Activated CD8-positive, alpha-beta T cell treated with anti-CD3 and anti-CD28 coated beads, Interleukin-2, amount 10 ng/mL, durations not matched to agents 7 days and 5 days (primary cell): ENCODE measurements at regions not wholly inside any gene's neighbourhood (a gene's known extent, or its start where the extent isn't known, plus 50 kb on each side); places are given as distances from the start of the nearest gene placed in this dataset.

ENCODE experiments used
- ATAC-seq: fragments of 150-1000 bp; cut with Tn5 transposase; one replicate; pipeline ENCODE4 v1.10.0; 2021; ENCODE audit warnings: moderate library complexity
- CTCF ChIA-PET: fragments of 350-600 bp; sonication (Branson Sonifier 250); formaldehyde crosslinking; loops from one replicate; lab custom pipeline; 2021; ENCODE audit warnings: antibody characterized with exemption; lab: Charles Lee
- POLR2A ChIA-PET: fragments of 350-600 bp; sonication (Branson Sonifier 250); formaldehyde crosslinking; loops from one replicate; lab custom pipeline; 2021; ENCODE audit warnings: antibody characterized with exemption; lab: Charles Lee
- DNase-seq: peaks from one replicate; pipeline ENCODE4 v3.0.0-alpha.2; 2020
- H3K27ac Mint-ChIP-seq: one replicate; pipeline ENCODE4 v1.8.0; 2021; ENCODE audit warnings: mild to moderate bottlenecking, mixed read lengths
- H3K27me3 Mint-ChIP-seq: one replicate; pipeline ENCODE4 v1.8.0; 2021; ENCODE audit warnings: low read depth, mixed read lengths
- H3K36me3 Mint-ChIP-seq: one replicate; pipeline ENCODE4 v1.8.0; 2021; ENCODE audit warnings: low read depth, mixed read lengths
- H3K4me1 Mint-ChIP-seq: one replicate; pipeline ENCODE4 v1.8.0; 2021; ENCODE audit warnings: low read depth, mixed read lengths
- H3K4me3 Mint-ChIP-seq: one replicate; pipeline ENCODE4 v1.8.0; 2021; ENCODE audit warnings: mild to moderate bottlenecking, mixed read lengths
- H3K9me3 Mint-ChIP-seq: one replicate; pipeline ENCODE4 v1.8.0; 2022; ENCODE audit warnings: mixed read lengths; ENCODE audit not compliant: insufficient read depth

DNA sequence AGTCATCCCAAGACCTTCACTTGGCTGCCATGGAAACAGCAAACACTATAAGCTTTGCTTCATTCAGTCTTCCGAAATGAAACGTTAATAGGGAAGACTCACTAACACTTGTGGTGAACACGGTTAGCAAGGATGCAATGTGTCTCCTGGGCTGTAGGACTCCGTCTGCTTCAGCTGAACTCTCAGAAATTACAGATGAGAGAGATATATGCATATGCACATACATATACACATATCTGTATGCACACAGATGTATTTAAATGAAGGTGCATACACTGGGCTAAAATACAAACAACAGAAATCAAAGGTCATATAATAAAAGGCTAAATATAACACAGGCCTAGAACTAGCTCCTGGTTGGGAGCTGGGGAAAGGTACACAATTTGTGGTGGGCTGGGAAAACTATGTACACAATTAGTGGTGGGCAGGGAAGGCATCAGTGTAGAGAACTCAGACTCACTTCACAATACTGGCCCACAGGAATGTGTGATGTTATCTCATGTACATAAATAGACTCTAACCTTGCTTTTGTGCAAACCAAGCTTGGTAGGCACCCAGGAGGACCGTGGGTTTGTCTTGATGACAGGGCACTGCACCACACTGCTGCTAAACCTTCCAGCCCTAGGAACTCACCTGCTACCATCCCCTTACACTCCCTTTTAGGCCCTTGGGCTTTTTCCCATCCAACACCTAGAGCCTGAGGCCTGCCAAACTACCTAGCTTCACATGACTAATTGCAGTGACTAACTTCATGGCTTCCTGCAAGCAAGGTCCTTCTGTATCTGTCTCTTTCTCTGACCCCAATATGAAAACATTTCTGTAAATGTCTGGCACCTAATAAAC, 873.1 kb downstream of the NSUN3 start:
- CTCF ChIA-PET = no interaction called here
- Mint-ChIP-seq H3K4me1 (no peaks in the 10 kb centered on the region), H3K4me3 (no peak overlapping the region), H3K9me3 (peaks cover 13% of the 10 kb centered on the region), H3K27me3 (no peaks in the 10 kb centered on the region), H3K36me3 (no peaks in the 10 kb centered on the region), H3K27ac (no peak overlapping the region)
- POLR2A ChIA-PET = no interaction called here
- ATAC-seq = no peak
- DNase-seq = no peak

DNA sequence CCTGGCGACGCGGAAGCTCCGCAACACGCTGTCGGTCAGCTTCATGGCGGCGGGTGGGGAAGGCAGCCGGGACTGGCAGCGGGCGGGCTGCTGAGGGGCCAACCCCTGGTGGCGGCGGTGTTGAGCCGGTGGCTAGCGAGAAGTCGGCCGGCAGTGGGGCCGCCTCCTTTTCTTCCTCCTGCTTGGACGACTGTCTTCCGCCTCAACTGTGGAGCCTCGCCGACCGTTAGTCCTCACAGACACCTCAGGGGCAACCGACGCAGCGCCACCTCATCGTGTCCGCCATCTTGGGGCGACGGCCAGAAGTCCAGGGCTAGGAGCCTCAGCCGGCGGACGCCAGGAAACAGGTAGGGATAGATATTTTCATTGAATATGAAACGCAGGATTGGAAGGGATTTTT, 875.1 kb downstream of the NSUN3 start:
- H3K27me3 Mint-ChIP-seq = no peaks in the 10 kb centered on the region
- no peak overlapping the region for H3K4me3 Mint-ChIP-seq
- ATAC-seq (no peak), DNase-seq (no peak)
- ChIA-PET CTCF (no interaction called here), POLR2A (no interaction called here)
- no peaks in the 10 kb centered on the region for H3K4me1 Mint-ChIP-seq
- no peaks in the 10 kb centered on the region for H3K36me3 Mint-ChIP-seq
- peaks cover 16% of the 10 kb centered on the region for H3K9me3 Mint-ChIP-seq
- H3K27ac Mint-ChIP-seq = no peak overlapping the region

DNA sequence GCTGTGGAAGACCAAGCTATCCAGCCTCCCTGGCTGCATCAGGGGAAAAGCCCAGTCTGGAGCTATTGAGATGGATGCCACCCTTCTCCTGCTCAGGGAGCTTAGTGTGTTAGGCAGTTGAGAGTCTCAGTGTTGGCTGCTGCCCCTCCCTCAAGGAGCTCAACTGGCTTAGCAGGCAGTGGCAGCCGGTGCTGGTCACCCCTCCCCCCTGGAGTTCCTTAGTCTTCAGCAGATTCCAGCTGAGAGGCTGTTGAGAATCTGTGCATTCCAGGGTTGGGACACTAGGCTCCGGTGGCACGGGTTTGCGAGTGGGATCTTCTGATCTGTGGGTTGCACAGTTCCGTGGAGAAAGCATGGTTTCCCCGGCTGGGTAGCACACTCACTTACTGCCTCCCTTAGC, 883.8 kb downstream of the NSUN3 start:
- no peaks in the 10 kb centered on the region for H3K36me3 Mint-ChIP-seq
- DNase-seq (no peak), ATAC-seq (no peak)
- no peak overlapping the region for H3K4me3 Mint-ChIP-seq
- no peak overlapping the region for H3K27ac Mint-ChIP-seq
- no peaks in the 10 kb centered on the region for H3K27me3 Mint-ChIP-seq
- H3K9me3 Mint-ChIP-seq = peaks cover 9% of the 10 kb centered on the region
- ChIA-PET POLR2A (no interaction called here), CTCF (no interaction called here)
- H3K4me1 Mint-ChIP-seq = no peaks in the 10 kb centered on the region

DNA sequence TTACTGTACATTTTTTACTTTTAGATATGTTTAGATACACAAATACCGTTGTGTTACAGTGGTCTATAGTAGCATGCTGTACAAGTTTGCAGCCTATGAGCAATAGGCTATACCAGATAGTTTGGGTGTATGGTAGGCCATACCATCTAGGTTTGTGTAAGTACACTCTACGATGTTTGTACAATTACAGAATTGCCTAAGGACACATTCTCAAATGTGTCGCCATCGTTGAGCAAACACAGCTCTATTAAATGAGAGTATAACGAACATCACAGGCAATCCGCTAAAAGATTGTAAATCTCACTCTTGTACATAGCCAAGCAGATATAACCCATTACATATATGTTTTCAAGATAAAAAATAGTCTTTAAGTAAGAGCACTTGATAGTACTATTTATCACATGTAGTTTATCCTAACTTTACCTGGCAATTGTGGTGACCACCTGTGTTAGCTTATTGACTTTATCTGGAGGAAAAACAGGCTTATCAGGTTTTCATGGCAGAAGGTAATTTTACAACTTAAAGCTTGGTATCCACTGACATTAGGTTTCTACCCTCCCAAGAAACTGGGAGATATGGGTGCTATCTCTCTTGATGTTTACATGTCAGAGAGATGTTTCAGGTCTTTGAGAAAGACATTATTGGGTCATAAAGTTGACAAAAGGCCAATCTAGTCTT, 898.7 kb downstream of the NSUN3 start:
- POLR2A ChIA-PET = no interaction called here

DNA sequence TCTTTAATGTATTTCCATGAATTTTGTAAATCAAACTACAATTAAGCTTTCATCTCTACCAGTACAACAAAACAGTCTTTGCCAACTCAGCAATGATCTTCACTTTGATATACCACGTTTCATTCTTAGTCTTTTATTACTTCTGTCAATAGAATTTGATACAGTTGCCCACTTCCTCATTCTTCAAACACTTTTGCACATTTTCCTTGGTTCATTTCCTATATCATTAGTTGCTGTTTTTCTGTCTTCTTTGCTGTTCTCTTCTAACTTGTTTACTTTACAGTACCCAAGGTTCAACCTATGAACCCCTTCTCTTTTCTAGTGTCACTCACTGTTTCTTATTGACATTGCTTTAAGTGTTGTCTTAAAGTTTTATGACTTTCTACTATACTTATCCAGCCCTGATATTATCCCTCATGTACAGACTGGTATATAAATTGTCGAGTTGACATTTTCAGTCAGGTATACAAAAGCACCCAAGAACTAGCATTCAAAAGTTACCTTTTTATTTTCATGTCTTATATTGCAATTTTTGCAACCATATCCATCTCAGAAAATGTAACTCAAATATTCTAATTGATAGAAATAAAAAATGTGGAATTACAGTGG, 903.1 kb downstream of the NSUN3 start:
- Mint-ChIP-seq H3K4me1 (no peaks in the 10 kb centered on the region), H3K9me3 (peaks cover 5% of the 10 kb centered on the region), H3K36me3 (no peaks in the 10 kb centered on the region), H3K4me3 (no peak overlapping the region), H3K27me3 (no peaks in the 10 kb centered on the region), H3K27ac (no peak overlapping the region)
- ATAC-seq = no peak
- ChIA-PET CTCF (no interaction called here), POLR2A (no interaction called here)
- no peak for DNase-seq

More for the DNA sequence above, 898.7 kb downstream of the NSUN3 start:
- no peak for DNase-seq
- no peak for ATAC-seq
- no peaks in the 10 kb centered on the region for H3K4me1 Mint-ChIP-seq
- H3K4me3 Mint-ChIP-seq = no peak overlapping the region
- H3K36me3 Mint-ChIP-seq = no peaks in the 10 kb centered on the region
- no peak overlapping the region for H3K27ac Mint-ChIP-seq
- CTCF ChIA-PET = no interaction called here
- peaks cover 5% of the 10 kb centered on the region for H3K9me3 Mint-ChIP-seq
- no peaks in the 10 kb centered on the region for H3K27me3 Mint-ChIP-seq

DNA sequence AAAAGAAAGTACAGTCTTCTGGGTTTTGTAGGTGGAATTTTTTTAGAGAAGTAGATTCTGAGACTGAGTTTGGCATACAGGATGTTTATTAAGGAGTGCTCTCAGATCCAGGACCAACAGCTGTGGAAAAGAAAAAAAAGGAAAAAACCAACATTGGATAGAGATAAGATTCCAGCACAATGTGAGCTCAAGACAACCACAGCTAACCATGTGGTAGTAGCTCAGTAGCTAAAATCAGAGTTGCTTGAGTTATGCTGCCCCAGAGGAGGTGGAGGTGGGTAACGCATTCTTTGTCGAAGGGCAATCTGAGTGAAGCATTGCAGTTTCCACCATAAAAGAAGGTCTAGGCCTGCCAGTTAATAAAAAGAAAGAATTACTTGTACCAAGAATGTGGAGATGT, 904.3 kb downstream of the NSUN3 start:
- no peak for DNase-seq
- ChIA-PET POLR2A (no interaction called here), CTCF (no interaction called here)
- H3K27ac Mint-ChIP-seq = no peak overlapping the region
- peaks cover 5% of the 10 kb centered on the region for H3K9me3 Mint-ChIP-seq
- no peaks in the 10 kb centered on the region for H3K4me1 Mint-ChIP-seq
- no peaks in the 10 kb centered on the region for H3K27me3 Mint-ChIP-seq
- no peak for ATAC-seq
- no peaks in the 10 kb centered on the region for H3K36me3 Mint-ChIP-seq
- no peak overlapping the region for H3K4me3 Mint-ChIP-seq

DNA sequence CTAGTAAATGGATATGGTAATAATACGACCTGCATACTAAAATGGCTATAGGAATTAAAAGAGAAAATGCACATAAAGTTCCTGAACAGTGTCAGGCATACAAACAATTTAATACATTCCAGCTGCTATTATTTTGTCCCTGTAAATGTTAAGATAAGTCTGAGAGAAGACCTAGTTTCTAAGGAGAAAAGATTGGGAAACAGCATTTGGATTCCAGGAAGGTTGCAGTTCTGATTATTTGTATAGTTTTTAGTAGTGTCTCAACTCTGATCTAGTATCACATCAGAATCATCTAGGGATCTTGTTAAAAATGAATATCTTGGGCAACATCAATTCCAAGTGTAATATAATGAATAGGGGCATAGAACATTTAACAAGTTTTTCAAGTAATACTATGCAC, 905.7 kb downstream of the NSUN3 start:
- DNase-seq (no peak), ATAC-seq (no peak)
- ChIA-PET POLR2A (no interaction called here), CTCF (no interaction called here)
- Mint-ChIP-seq H3K27ac (no peak overlapping the region), H3K4me1 (no peaks in the 10 kb centered on the region), H3K36me3 (no peaks in the 10 kb centered on the region), H3K27me3 (no peaks in the 10 kb centered on the region), H3K4me3 (no peak overlapping the region), H3K9me3 (peaks cover 9% of the 10 kb centered on the region)

DNA sequence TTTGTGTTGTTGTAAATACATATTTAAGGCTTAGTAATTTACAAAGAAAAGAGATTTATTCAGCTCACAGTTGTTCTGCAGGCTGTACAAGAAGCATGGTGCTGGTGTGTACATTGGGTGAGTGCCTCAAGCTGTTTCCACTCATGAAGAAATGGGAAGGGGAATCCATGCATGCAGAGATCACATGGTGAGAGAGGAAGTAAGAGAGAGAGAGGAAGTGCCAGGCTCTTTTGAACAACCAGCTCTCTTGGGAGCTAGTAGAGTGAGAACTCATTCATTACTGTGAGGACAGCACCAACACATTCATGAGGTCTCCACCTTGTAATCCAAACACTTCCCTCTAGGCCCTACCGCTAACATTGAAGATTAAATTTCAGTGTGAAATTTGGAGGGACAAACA, 909.2 kb downstream of the NSUN3 start:
- POLR2A ChIA-PET = no interaction called here
- CTCF ChIA-PET = no interaction called here
- no peak overlapping the region for H3K4me3 Mint-ChIP-seq
- no peaks in the 10 kb centered on the region for H3K4me1 Mint-ChIP-seq
- no peaks in the 10 kb centered on the region for H3K27me3 Mint-ChIP-seq
- peaks cover 17% of the 10 kb centered on the region for H3K9me3 Mint-ChIP-seq
- no peak for ATAC-seq
- DNase-seq = no peak
- no peaks in the 10 kb centered on the region for H3K36me3 Mint-ChIP-seq
- H3K27ac Mint-ChIP-seq = no peak overlapping the region

DNA sequence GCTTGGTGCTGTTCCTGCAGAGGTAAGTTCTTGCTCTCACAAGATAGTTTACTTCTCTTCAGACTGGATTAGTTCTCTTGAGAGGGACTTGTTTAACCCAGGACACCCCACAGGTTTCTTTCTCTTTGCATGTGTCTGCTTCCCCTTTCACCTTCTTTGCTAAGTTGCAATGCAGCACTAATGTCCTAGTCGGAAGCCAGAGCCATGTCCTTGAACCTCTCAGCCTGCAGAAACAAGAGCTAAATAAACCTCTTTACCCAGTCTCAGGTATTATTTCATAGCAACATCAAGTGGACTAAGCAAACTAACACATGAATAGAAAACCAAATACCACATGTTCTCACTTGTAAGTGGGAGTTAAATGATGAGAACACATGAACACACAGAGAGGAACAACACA, 915.2 kb downstream of the NSUN3 start:
- H3K36me3 Mint-ChIP-seq = no peaks in the 10 kb centered on the region
- H3K9me3 Mint-ChIP-seq = peaks cover 22% of the 10 kb centered on the region
- CTCF ChIA-PET = no interaction called here
- ATAC-seq (no peak), DNase-seq (no peak)
- POLR2A ChIA-PET = no interaction called here
- H3K4me3 Mint-ChIP-seq = no peak overlapping the region
- H3K27me3 Mint-ChIP-seq = no peaks in the 10 kb centered on the region
- H3K4me1 Mint-ChIP-seq = no peaks in the 10 kb centered on the region
- no peak overlapping the region for H3K27ac Mint-ChIP-seq

DNA sequence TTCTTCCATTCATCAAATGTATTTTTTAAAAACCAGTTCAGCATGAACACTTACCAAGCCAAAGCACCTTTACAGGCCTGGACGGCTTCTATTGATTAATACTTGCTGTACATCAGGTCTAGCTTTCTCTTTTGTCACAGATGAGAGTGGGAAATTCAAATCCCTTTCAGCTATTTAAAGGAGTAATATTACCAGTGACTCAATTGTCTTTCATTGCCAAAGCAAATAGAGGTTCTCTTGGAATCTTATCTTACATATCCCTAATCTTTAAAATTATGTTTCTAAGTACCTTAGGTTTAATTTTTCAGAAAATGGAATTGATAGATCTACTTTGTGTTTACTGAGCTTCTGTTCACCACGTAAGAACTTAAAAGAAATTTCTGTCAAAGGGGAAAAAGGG, 922.9 kb downstream of the NSUN3 start:
- no peaks in the 10 kb centered on the region for H3K9me3 Mint-ChIP-seq
- DNase-seq = no peak
- no peak overlapping the region for H3K4me3 Mint-ChIP-seq
- H3K27me3 Mint-ChIP-seq = no peaks in the 10 kb centered on the region
- no peak for ATAC-seq
- no peaks in the 10 kb centered on the region for H3K4me1 Mint-ChIP-seq
- H3K36me3 Mint-ChIP-seq = no peaks in the 10 kb centered on the region
- ChIA-PET POLR2A (no interaction called here), CTCF (no interaction called here)
- H3K27ac Mint-ChIP-seq = no peak overlapping the region

DNA sequence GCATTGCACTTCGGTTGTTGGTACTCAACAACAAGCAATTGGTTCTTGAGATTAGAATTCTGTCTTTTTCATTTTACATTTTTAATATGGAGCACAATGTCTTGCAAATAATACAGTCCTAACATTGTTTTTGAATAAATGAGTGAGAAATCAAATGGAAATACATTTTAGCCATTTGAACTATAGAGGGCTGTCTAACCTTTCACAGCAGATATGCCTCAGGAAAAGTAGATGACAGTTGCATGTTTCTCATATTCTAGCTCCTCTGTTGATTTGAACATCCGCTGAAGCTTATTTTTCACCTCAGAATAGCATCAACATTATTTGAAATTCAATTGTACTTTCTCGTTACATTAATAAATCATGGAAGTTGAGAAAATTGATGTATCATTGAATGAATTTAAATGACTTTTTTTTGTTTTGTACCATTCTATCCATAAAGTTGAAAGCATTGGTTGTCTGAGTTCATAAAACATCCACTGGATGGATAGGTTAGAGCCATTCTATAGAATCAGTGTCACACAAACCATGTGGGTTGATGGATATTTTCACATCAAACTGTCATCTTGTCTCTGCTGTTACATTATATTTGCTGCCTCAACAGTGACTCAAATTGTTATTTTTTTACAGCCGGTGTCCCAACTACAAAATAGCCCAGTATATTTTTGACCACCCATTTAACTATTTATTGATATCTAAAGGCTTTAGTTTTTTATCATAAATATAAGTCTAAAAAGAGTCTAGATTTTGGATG, 928.3 kb downstream of the NSUN3 start:
- no peaks in the 10 kb centered on the region for H3K27me3 Mint-ChIP-seq
- H3K4me1 Mint-ChIP-seq = no peaks in the 10 kb centered on the region
- no peak overlapping the region for H3K27ac Mint-ChIP-seq
- no peak overlapping the region for H3K4me3 Mint-ChIP-seq
- DNase-seq (no peak), ATAC-seq (no peak)
- H3K9me3 Mint-ChIP-seq = no peaks in the 10 kb centered on the region
- H3K36me3 Mint-ChIP-seq = no peaks in the 10 kb centered on the region
- CTCF ChIA-PET = no interaction called here
- POLR2A ChIA-PET = no interaction called here

DNA sequence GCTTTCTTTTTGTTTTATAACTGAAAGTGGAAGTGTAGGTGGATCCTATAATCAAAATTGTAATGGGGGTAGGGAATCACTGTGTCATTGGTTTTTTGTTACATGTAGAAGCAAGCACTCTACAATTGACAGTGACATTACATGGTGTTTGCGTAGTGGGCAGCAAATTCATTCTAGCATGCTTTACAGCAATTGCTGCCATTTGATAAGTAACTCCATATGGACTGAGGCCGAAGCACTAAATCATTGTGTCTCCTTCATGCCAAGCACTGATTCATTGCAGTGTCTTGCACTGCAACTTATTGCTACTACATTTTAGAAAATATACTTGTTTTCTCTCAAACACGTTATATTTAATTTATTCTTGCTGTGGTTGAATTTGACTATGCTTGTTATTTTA, 933.9 kb downstream of the NSUN3 start:
- CTCF ChIA-PET = no interaction called here
- ATAC-seq = no peak
- Mint-ChIP-seq H3K27ac (no peak overlapping the region), H3K9me3 (peaks cover 4% of the 10 kb centered on the region), H3K27me3 (no peaks in the 10 kb centered on the region), H3K4me1 (no peaks in the 10 kb centered on the region), H3K4me3 (no peak overlapping the region), H3K36me3 (no peaks in the 10 kb centered on the region)
- DNase-seq = no peak
- POLR2A ChIA-PET = no interaction called here
